Fibroblast of skin of left quadriceps (primary cell): ENCODE measurements at regions not wholly inside any gene's neighbourhood (a gene's known extent, or its start where the extent isn't known, plus 50 kb on each side); places are given as distances from the start of the nearest gene placed in this dataset.
"Not testable (repeated sequence)": the region's sequence is repeated elsewhere in the genome, so short reads cannot be mapped to it uniquely, and the experiment has no call there.

Experiments
- DNase-seq, 2 experiments: peaks; one replicate each; pipeline ENCODE4 v3.0.0-alpha.2; 2013; ENCODE audit warnings: low read depth in 2 of 2

GRCh38 chr17:54494721-54495715 lies 405.6 kb upstream of the TOM1L1 start:
- DNase-seq: no peak

GRCh38 chr17:54505404-54505803 lies 395.2 kb upstream of the TOM1L1 start:
- no peak for DNase-seq

DNA sequence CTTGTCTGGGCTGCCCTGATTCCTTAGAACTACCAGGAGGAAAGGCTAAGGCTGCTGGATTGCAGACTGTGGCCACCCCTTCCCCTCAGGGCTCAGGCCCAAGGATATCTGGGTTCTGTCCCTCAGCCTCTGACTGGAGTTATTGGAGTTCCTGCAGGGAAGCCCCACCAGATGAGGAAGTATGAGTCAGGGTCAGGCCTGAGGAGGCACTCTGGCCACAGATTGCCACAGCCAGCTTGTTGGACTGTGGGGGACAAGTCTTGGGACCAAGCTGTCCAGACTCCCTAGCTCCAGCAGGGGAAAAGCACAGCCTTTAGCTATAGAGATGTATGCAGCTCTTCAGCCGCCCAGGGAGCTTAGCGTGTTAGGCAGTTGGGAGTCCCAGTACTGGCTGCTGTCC lies 381.9 kb upstream of the TOM1L1 start:
- no peak for DNase-seq

GRCh38 chr17:54521137-54521536 lies 379.5 kb upstream of the TOM1L1 start:
- DNase-seq: no peak

DNA sequence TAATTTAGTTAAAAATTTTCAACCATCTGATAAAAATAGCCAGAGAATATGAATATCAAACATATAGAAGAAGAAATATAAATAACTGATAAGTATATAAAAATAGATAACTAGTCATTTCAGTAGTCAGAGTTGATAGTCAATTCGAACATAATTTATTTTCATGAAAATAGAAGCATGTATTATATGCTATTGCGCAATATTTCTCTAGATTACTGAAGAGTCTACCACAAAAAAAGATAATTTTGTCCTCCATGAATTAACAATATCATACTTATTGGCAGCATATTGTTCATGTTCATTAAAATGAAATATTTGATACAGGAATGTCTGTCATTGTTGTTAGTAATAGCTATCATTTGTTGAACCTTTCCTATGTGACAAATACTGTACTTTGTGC lies 376.2 kb upstream of the TOM1L1 start:
- no peak for DNase-seq

DNA sequence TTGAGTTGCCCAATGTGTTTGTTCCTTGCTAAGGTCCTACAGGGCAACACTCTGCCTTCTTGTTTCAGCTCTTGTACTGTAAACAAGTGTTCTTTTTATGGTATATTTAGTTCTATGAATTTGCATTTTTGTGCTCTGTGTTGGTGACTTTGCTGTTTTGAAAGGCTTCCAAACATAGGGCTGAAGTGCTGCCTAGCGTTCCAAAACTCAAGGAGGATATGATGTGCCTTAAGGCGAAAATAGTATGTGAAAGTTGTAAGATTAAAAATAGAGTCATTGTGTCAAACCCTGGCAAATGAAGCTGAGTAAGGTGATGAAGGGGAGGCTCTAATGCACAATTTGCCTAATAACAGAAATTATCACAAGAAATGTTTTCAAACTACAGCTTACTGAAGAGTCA lies 372.7 kb upstream of the TOM1L1 start:
- DNase-seq: no peak

GRCh38 chr17:54530398-54530797 lies 370.3 kb upstream of the TOM1L1 start:
- DNase-seq: no peak

GRCh38 chr17:54536306-54536705 lies 364.3 kb upstream of the TOM1L1 start:
- DNase-seq: no peak

DNA sequence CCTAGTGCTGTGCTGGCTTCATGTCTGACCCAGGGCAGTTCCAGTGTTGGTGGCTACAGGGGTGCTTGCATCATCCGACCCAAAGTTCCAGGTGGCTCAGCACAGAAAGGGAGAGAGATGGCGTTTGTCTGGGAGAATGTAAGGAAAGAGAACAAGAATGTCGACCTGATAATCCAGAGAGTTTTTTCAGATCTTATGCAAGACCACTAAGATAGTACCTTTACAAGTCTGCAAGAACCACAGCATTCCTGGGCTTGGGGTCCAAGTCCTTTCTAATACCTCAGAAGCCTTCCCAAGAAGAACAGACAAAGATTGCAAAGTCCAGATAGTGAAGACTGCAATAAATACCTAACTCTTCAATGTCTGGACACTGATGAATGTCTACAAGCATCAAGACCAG lies 363.0 kb upstream of the TOM1L1 start:
- no peak for DNase-seq

DNA sequence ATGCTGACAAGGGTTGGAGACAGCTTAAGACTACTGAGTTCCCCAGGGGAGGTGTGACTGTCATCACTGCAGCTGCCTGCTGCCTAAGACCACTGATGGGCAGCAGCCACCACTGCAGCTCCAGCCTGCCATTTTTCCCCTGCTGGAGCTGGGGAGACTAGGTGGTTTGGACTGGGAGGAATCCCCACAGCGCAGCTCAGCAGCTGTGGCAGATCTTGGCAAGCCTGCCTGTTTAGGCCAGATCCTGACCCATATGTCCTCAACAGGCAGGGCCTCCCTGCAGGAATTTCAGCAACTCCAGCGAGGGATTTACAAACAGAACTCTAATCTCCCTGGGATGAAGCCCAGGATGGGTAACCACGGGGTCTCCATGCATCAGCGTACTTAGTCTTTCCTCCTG lies 356.4 kb upstream of the TOM1L1 start:
- DNase-seq: no peak

GRCh38 chr17:54559883-54560282 lies 340.8 kb upstream of the TOM1L1 start:
- DNase-seq: no peak

DNA sequence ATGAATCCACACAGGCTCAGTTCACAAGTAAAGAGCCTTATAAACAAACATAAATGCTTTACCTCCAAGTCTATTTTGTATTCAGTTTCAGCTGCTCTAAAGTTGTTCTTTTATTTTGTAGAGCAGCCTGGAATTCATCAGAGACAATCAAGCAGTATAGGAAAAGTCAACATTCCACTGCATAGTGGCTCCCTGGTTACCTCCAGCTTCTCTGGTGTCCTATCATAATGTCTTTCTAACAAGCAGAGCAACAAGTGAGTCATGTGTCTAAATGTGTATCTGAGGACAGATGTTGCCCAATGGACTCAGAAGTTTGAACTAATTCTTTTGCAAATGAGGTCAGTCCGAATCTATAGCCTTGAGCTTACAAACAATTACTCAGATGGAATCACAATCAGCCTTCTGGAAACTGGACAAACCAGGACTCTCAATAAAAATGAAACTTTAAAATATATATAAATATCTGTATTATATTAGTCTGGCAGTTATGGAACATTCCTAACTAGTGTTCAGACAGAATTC lies 292.0 kb upstream of the TOM1L1 start:
- DNase-seq: no peak

DNA sequence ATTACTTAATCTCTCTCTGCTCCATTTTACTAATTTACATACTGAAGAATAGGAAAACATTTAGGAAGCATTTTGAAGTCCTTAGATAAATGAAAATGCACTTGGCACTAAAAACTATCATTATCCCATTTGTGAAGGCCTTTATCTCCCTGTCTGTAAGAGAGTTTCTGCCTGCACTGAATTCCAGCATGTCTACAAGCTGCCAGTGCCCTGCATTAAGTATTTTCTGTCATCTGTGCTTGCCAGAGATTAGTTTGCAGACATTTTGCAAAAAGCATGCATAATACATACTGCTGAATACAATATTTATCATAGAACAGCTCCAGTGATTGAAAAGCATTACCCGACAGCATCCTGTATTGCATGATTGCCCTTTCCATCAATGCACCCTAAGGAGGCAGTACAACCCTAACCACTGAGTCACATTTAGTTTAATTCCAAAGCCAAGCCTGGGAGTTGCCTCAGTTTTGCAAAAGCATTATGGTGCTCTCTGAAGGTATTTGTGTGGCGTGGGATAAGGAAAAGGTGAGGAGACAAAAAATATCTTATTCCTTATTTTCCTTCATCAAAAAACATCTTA lies 280.2 kb upstream of the TOM1L1 start:
- DNase-seq: no peak

DNA sequence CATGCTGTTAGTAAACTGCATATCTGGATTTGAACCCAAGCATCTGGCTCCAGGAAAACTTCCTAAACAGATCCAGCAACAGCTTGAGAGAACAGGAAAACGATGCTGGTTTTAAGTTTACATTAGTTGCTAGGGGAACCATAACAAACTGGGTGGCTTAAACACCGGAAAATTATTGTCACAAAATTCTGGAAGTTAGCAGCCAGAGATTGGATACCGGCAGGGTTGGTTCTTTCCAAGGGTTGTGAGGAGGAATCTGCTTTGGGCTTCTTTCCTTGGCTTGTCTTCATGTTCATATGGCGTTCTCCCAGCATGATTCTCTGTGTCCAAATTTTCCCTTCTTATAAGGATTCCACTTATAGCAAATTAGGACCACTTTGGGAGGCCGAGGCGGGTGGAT lies 276.9 kb upstream of the TOM1L1 start:
- DNase-seq: no peak

DNA sequence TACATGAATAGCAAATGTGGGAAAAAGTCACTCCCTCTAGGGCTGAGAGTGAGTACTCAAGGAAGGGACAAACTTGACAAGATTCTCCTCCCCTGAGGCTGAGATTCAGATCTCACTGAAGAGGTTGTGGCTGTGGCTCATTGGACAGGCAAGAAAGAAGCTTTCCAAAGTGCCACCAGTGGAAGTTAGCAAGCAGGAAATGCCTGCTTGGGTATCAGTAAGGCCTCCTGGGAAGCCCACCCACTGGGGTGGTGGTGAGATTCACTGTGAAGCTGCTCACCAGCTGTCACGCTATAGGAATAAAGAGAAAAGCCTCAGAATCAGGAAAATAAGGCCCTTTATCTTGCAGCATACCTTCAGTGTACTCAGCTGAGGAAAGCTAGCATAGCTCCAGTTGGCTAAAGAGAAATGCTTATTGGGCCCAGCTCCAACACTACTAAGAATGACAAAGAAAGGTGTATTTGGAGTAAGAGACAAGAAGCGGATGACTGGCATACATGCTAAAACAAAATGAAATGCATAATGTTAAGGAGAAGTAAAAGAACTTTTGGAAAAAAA lies 274.4 kb upstream of the TOM1L1 start:
- no peak for DNase-seq

DNA sequence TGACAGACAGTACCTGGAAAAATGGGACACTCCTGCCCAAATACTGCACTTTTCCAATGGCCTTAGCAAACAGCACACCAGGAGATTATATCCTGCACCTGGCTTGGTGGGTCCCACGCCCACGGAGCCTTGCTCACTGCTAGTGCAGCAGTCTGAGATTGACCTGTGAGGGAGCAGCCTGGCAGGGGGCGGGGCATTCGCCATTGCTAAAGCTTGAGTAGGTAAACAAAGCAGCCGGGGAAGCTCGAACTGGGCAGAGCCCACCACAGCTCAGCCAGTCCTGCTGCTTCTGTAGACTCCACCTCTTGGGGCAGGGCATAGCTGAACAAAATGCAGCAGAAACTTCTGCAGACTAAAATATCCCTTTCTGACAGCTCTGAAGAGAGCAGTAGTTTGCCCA lies 261.2 kb upstream of the TOM1L1 start:
- DNase-seq: not testable (repeated sequence)

- no peak for DNase-seq
These were observed 237.4 kb upstream of the TOM1L1 start for GRCh38 chr17:54662978-54663876.

GRCh38 chr17:54666559-54666958 lies 234.1 kb upstream of the TOM1L1 start:
- no peak for DNase-seq

GRCh38 chr17:54678158-54678557 lies 222.5 kb upstream of the TOM1L1 start:
- no peak for DNase-seq

DNA sequence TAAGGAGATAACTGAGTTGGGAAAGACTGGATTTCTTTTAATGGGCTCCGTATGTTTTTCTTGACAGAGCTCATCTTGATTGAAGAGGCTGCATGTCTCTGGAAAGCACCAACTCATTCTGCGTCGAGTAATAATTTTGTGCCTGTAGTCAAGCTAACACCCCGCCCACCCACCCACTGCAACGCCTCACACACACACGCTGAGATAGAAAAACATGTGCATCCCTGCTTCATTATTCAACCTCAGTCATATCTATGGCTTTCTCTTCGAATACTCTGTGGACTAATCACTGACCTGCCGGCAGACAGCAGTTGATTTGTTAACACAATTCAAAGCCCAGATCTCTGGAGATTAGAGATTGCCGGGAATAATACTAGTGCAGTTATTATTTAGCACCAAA lies 220.2 kb upstream of the TOM1L1 start:
- DNase-seq: no peak

- DNase-seq: no peak
These were observed 206.3 kb upstream of the TOM1L1 start for GRCh38 chr17:54694287-54694887.
